Karpas-422 (cell line): ENCODE measurements at regions not wholly inside any gene's neighbourhood (a gene's known extent, or its start where the extent isn't known, plus 50 kb on each side); places are given as distances from the start of the nearest gene placed in this dataset.
A peak's percentile ranks its signal among the peaks of the same experiment; 100 is the strongest.

Source experiments
- DNase-seq: peaks from one replicate; pipeline ENCODE4 v3.0.0-alpha.2; 2015
- H2AFZ ChIP-seq: fragments of 200-600 bp; sonication (generic); 2 replicates; pipeline ENCODE4 v1.6.1; 2014; ENCODE audit warnings: antibody characterized with exemption, low read length, mixed read lengths
- H3K27ac ChIP-seq: fragments of 200-600 bp; sonication (generic); 2 replicates; pipeline ENCODE4 v1.5.1; 2014; ENCODE audit warnings: mild to moderate bottlenecking, low read length, moderate library complexity
- H3K27me3 ChIP-seq: fragments of 200-600 bp; sonication (generic); 2 replicates; pipeline ENCODE4 v1.6.1; 2014; ENCODE audit warnings: low read length, mixed read lengths
- H3K36me3 ChIP-seq: fragments of 200-600 bp; sonication (generic); 2 replicates; pipeline ENCODE4 v1.6.1; 2014; ENCODE audit warnings: low read length, mixed read lengths; ENCODE audit not compliant: insufficient read depth
- H3K4me1 ChIP-seq: fragments of 200-600 bp; sonication (generic); 2 replicates; pipeline ENCODE4 v1.6.1; 2014; ENCODE audit warnings: mild to moderate bottlenecking, low read length, mixed read lengths
- H3K4me2 ChIP-seq: fragments of 200-600 bp; sonication (generic); 2 replicates; pipeline ENCODE4 v1.6.1; 2014; ENCODE audit warnings: low read length, low read depth, mild to moderate bottlenecking; ENCODE audit not compliant: poor library complexity, severe bottlenecking
- H3K4me3 ChIP-seq: fragments of 200-600 bp; sonication (generic); 2 replicates; pipeline ENCODE4 v1.5.1; 2014; ENCODE audit warnings: mild to moderate bottlenecking, antibody characterized with exemption, low read length, mixed read lengths
- H3K79me2 ChIP-seq: fragments of 200-600 bp; sonication (generic); 2 replicates; pipeline ENCODE4 v1.6.1; 2014; ENCODE audit warnings: mild to moderate bottlenecking, low read length, mixed read lengths
- H3K9ac ChIP-seq: fragments of 200-600 bp; sonication (generic); 2 replicates; pipeline ENCODE4 v1.6.0; 2014; ENCODE audit warnings: low read length
- H3K9me2 ChIP-seq: fragments of 200-600 bp; sonication (generic), shearing (Covaris generic); replicated peaks from 2 replicates; pipeline ENCODE4 v1.6.0; 2014; ENCODE audit warnings: mild to moderate bottlenecking, low read length, moderate library complexity; ENCODE audit not compliant: insufficient read depth
- H3K9me3 ChIP-seq: fragments of 300-700, 200-600 bp; sonication (generic); 2 replicates; pipeline ENCODE4 v1.6.1; 2014; ENCODE audit warnings: low read length, mixed read lengths
- H4K20me1 ChIP-seq: fragments of 200-600 bp; sonication (generic); 2 replicates; pipeline ENCODE4 v1.6.1; 2014; ENCODE audit warnings: mild to moderate bottlenecking, antibody characterized with exemption, low read length, low read depth; ENCODE audit not compliant: insufficient read depth

GRCh38 chr2:221178139-221178538 lies 394.0 kb downstream of the EPHA4 start:
- no peaks in the 10 kb centered on the region for H3K27me3 ChIP-seq
- H3K79me2 ChIP-seq: no peaks in the 10 kb centered on the region
- no peaks in the 10 kb centered on the region for H3K9me2 ChIP-seq
- H2AFZ ChIP-seq: no peak overlapping the region
- H3K4me3 ChIP-seq: no peak overlapping the region
- no peak for DNase-seq
- H3K4me2 ChIP-seq: no peak overlapping the region
- no peaks in the 10 kb centered on the region for H3K4me1 ChIP-seq
- H3K27ac ChIP-seq: no peak overlapping the region
- no peaks in the 10 kb centered on the region for H3K9me3 ChIP-seq
- no peaks in the 10 kb centered on the region for H3K36me3 ChIP-seq
- no peak overlapping the region for H3K9ac ChIP-seq
- H4K20me1 ChIP-seq: no peaks in the 10 kb centered on the region

- Histone ChIP-seq H3K4me3 (no peak overlapping the region), H3K27me3 (no peaks in the 10 kb centered on the region), H3K9me3 (no peaks in the 10 kb centered on the region), H3K9me2 (no peaks in the 10 kb centered on the region), H3K36me3 (no peaks in the 10 kb centered on the region), H3K4me1 (no peaks in the 10 kb centered on the region), H3K79me2 (no peaks in the 10 kb centered on the region), H3K27ac (no peak overlapping the region), H3K4me2 (no peak overlapping the region), H3K9ac (no peak overlapping the region), H2AFZ (no peak overlapping the region), H4K20me1 (no peaks in the 10 kb centered on the region)
- no peak for DNase-seq
These were observed 385.2 kb downstream of the EPHA4 start for GRCh38 chr2:221186873-221187272.

- Histone ChIP-seq H3K9me3 (no peaks in the 10 kb centered on the region), H3K79me2 (no peaks in the 10 kb centered on the region), H4K20me1 (no peaks in the 10 kb centered on the region), H3K4me2 (no peak overlapping the region), H3K4me1 (no peaks in the 10 kb centered on the region), H2AFZ (no peak overlapping the region), H3K9ac (no peak overlapping the region), H3K27me3 (no peaks in the 10 kb centered on the region), H3K36me3 (no peaks in the 10 kb centered on the region), H3K4me3 (no peak overlapping the region), H3K27ac (no peak overlapping the region), H3K9me2 (no peaks in the 10 kb centered on the region)
- no peak for DNase-seq
These were observed 382.6 kb downstream of the EPHA4 start for GRCh38 chr2:221189431-221190067.

GRCh38 chr2:221195829-221196228 lies 376.3 kb downstream of the EPHA4 start:
- H3K36me3 ChIP-seq: no peaks in the 10 kb centered on the region
- H3K4me3 ChIP-seq: no peak overlapping the region
- H3K9me2 ChIP-seq: no peaks in the 10 kb centered on the region
- no peaks in the 10 kb centered on the region for H3K9me3 ChIP-seq
- DNase-seq: no peak
- H4K20me1 ChIP-seq: no peaks in the 10 kb centered on the region
- no peaks in the 10 kb centered on the region for H3K79me2 ChIP-seq
- no peak overlapping the region for H2AFZ ChIP-seq
- H3K9ac ChIP-seq: no peak overlapping the region
- H3K27ac ChIP-seq: no peak overlapping the region
- no peak overlapping the region for H3K4me2 ChIP-seq
- peaks cover 24% of the 10 kb centered on the region for H3K4me1 ChIP-seq
- no peaks in the 10 kb centered on the region for H3K27me3 ChIP-seq

- Histone ChIP-seq H3K27ac (no peak overlapping the region), H3K79me2 (no peaks in the 10 kb centered on the region), H4K20me1 (no peaks in the 10 kb centered on the region), H3K27me3 (no peaks in the 10 kb centered on the region), H3K4me1 (peaks cover 34% of the 10 kb centered on the region), H3K4me2 (no peak overlapping the region), H3K4me3 (no peak overlapping the region), H2AFZ (no peak overlapping the region), H3K36me3 (no peaks in the 10 kb centered on the region), H3K9me3 (no peaks in the 10 kb centered on the region), H3K9ac (no peak overlapping the region), H3K9me2 (no peaks in the 10 kb centered on the region)
- DNase-seq: no peak
These were observed 374.8 kb downstream of the EPHA4 start for GRCh38 chr2:221197225-221197856.

- no peak overlapping the region for H3K4me2 ChIP-seq
- peaks cover 44% of the 10 kb centered on the region for H3K4me1 ChIP-seq
- no peaks in the 10 kb centered on the region for H4K20me1 ChIP-seq
- H3K27ac ChIP-seq: no peak overlapping the region
- H3K9me3 ChIP-seq: no peaks in the 10 kb centered on the region
- H3K27me3 ChIP-seq: no peaks in the 10 kb centered on the region
- H3K79me2 ChIP-seq: no peaks in the 10 kb centered on the region
- no peak for DNase-seq
- H3K36me3 ChIP-seq: no peaks in the 10 kb centered on the region
- H3K9ac ChIP-seq: no peak overlapping the region
- no peaks in the 10 kb centered on the region for H3K9me2 ChIP-seq
- no peak overlapping the region for H2AFZ ChIP-seq
- H3K4me3 ChIP-seq: no peak overlapping the region
These were observed 373.8 kb downstream of the EPHA4 start for GRCh38 chr2:221198309-221198708.

- peak overlapping the region; percentile 3 for H3K4me2 ChIP-seq
- no peak overlapping the region for H2AFZ ChIP-seq
These were observed 371.8 kb downstream of the EPHA4 start for GRCh38 chr2:221200184-221200839.

GRCh38 chr2:221202431-221202830 lies 369.7 kb downstream of the EPHA4 start:
- Histone ChIP-seq H3K79me2 (no peaks in the 10 kb centered on the region), H3K4me1 (peaks cover 50% of the 10 kb centered on the region), H3K27me3 (no peaks in the 10 kb centered on the region), H3K4me3 (peak overlapping the region; percentile 18; the same call in 1 of the 2 replicates), H3K36me3 (no peaks in the 10 kb centered on the region), H3K27ac (peak overlapping the region; percentile 32; the same call in 1 of the 2 replicates), H4K20me1 (no peaks in the 10 kb centered on the region), H3K9me3 (no peaks in the 10 kb centered on the region), H3K9ac (no peak overlapping the region), H3K4me2 (peak overlapping the region; percentile 49), H3K9me2 (no peaks in the 10 kb centered on the region), H2AFZ (no peak overlapping the region)
- DNase-seq: no peak

More at GRCh38 chr2:221200184-221200839, 371.8 kb downstream of the EPHA4 start:
- Histone ChIP-seq H3K79me2 (no peaks in the 10 kb centered on the region), H3K9ac (no peak overlapping the region), H3K27me3 (no peaks in the 10 kb centered on the region), H3K27ac (no peak overlapping the region), H3K4me3 (no peak overlapping the region), H3K9me2 (no peaks in the 10 kb centered on the region), H3K9me3 (no peaks in the 10 kb centered on the region), H4K20me1 (no peaks in the 10 kb centered on the region), H3K36me3 (no peaks in the 10 kb centered on the region), H3K4me1 (peaks cover 52% of the 10 kb centered on the region)
- peak; percentile 62 for DNase-seq
